ENCODE measurements at regions not wholly inside any gene's neighbourhood (a gene's known extent, or its start where the extent isn't known, plus 50 kb on each side); places are given as distances from the start of the nearest gene placed in this dataset.

DNA sequence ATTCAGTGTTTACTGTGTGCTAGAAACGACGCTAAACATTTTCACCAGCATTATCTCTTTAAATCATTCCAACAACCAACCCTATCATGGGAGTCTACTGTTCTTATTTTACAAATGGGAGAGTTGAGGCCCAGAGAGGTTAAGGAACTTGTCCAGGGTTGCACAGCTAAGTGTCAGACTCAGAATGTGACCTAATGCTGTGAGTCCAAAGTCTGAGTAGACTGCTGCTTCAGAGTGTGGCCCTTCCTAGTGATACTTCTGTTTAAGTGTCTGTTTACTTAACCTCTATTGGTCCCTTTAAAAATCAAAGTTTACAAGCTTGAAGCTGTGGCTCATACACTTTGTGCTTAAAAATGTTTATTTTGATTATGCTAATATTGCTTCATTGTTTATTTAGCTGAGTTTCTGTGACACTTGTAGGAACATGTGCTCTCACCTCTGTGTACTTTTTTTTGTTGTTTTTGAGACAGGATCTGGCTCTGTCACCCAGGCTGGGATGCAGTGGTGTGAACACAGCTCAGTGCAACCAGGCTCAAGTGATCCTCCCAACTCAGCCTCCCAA is 84.4 kb upstream of the SYPL1 start:
- no peak for DNase-seq

DNA sequence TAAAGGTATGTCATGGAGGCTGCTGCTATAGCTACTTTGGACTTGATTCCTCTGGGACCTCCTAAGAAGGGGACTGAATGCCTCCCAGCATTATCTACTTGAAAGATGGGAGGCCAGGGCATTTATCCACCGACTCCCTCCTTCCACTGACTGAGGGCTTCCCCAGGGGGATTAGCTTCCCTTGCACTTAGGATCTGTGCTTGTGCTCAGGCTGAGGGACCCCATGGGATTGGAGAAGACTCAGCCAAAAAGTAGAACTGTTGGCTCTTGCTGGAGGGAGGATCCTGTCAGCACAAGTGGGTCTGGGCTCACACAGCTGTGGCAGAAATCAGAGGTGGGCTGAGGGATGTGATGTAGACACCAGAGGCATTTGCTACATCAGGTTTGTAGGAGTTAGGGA is 81.5 kb upstream of the SYPL1 start:
- no peak for DNase-seq

GRCh38 chr7:106190589-106191330 is 78.6 kb upstream of the SYPL1 start:
- DNase-seq = no peak

- DNase-seq = no peak
Measured at GRCh38 chr7:106187613-106188350, 75.7 kb upstream of the SYPL1 start.

DNA sequence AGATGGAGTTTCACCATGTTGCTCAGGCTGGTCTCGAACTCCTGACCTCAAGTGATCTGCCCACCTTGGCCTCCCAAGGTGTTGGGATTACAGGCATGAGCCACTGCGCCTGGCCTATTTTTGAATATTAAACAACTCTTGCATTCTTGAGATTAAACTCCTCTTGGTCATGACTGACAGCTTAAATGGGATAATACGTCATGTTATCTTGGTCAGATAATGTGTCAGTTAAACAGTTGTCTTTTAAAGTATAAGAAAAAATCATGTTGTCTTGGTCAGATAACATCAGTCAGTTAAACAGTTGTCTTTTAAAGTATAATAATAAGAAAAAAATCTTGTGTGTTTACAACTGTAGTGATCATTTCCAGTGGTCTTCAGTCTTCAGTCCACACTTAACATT is 73.6 kb upstream of the SYPL1 start:
- DNase-seq = no peak

DNA sequence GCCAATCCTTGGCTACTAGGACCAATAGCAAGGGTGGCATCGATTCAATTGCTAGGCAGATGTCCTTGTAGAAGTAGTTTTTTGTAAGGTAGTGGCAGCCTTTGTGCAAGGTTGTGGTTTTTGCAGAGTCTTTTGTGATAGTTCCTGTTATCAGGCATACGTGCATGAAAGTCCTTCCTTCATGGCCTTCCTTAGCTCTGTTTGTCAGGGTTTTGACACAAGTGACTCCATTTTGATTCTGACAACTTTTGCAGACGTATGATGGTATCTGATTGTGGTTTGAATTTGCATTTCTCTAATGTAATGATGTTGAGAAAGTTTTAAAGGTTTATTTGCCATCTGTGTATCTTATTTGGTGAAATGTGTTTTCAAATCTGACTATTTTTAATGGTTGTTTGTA is 71.8 kb upstream of the SYPL1 start:
- DNase-seq = no peak

DNA sequence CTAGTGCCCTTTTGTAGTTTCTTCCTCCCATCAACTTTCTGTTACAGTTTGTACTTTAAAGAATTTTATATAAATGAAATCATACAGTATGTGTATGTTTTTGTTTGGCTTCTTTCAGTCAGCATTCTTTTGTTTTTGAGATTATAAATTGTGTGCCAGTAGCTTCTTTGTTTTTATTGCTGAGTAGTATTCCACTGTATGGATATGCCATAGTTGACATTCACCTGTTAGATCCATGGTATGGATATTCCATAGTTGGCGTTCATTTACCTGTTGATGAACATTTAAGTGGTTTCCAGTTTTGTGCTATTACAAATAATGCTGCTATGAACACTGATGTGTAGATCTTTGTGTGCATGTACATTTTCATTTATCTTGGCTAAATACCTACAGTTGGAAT is 70.8 kb upstream of the SYPL1 start:
- DNase-seq = no peak

DNA sequence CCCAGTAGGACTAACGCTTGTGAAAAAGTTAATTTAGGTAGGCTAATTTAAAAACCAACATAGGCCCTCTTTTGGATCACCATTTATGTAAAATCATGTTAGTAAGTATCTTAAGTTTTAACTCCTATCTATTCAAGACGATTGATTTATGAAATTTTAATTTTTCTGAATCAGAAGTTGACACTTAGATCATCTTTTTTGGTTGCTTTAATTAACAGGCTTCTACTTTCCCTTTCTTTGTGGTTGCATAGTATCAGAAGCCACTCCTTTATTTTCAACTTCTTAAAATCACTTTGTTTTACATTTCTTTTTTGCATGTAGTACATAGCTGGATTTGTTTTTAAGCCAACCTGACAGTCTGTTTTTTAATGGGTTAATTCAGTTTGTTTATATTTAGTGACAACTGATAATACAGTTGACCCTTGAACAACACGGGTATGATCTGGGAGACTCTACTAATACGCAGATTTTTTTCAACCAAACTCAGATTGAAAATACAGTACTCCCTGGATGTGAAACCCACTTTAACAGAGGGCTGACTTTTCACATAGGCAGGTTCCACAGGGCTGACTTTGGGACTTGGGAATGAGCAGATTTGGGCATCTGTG is 69.7 kb upstream of the SYPL1 start:
- no peak for DNase-seq

GRCh38 chr7:106180721-106181120 is 68.6 kb upstream of the SYPL1 start:
- DNase-seq = no peak

- DNase-seq = no peak
Measured at GRCh38 chr7:106179256-106179655, 67.1 kb upstream of the SYPL1 start.

DNA sequence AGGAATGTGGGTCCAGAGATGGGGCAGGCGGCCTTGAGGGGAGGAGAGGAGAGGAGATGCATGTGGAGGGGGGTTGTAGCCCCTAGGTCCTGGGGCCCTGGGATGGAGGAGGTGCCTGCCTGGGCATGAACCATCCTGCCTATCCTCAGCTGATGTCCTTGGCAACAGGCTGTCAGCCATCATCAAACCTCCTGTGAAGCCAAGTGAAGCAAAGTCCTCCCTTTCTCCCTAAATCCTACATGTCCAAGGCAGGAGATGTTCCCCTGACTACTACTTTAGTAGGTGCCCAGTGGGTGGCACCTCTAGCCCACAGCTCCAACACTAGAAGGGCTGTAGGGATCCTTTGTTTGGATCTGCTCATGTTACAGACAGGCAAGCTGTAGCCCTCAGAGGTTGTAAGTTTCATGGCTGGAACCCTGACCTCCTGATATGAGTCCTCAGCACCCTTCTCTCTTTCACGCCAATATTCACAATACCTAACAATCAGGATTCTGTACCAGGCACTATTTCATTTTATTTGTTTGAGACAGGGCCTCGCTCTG is 66.6 kb upstream of the SYPL1 start:
- DNase-seq = no peak

- DNase-seq = no peak
Measured at GRCh38 chr7:106177738-106178592, 65.9 kb upstream of the SYPL1 start.

GRCh38 chr7:106177300-106177690 is 65.2 kb upstream of the SYPL1 start:
- no peak for DNase-seq

DNA sequence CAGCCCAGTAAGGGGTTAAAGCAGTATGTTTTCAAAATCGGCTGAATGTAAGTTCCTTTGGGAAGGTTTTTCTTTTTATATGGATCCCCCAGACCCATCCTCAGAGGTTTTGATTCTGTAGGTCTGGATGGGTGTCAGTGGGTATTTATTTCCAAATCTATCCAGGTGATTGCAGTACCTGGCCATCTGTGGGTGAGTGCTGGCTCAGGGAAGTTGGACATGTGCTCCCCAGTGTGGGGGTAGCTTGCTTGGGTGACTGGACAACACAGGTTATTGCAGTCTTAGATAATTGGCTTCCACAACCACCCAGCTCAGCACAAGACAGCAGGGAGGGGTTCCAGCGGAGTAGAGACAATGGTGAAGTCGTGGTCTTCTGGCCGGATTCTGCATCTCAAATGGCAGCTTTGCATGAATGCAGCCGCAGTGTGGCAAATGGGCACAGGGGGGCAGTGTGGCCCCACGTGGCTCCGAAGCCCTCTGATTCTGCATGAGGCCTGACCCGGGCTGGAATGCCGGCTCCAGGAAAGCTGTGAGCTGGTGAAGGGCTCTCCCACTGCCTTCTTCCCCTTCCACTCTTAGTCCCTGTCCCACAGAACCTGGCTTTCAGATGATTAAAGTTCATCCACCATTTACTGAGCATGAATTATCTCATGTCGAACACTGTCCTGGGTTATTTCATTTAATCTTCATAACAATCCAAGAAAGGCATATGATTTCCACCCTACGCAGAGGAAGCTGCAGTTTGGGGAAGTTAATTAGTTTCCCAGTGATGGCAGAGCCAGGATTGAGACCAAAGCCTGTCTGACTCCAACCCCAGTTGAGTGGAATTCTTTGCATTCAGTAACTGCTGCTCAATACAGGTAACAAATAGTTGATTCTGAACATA is 64.5 kb upstream of the SYPL1 start:
- peak; percentile 75 for DNase-seq

DNA sequence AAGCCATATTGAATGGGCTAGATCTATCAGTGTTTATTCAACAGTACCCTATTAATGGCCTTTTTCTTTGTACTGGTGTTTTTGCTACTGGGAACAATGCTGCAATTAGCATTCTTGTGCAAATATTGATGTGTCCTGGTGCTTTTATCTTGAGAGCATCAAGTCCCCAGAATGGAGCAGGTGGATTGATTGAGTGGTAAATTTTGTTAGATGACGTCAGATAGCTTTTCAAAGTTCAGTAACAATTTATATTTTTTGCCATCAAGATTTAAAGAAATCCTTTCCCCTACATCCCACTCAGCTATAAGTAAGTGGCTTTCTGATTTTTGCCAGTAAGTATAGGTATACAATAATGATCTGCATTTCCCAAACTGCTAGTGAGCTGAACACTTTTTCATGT is 63.4 kb upstream of the SYPL1 start:
- DNase-seq = no peak

- no peak for DNase-seq
Measured at GRCh38 chr7:106170651-106171050, 58.5 kb upstream of the SYPL1 start.

- no peak for DNase-seq
Measured at GRCh38 chr7:106169821-106170610, 57.9 kb upstream of the SYPL1 start.

DNA sequence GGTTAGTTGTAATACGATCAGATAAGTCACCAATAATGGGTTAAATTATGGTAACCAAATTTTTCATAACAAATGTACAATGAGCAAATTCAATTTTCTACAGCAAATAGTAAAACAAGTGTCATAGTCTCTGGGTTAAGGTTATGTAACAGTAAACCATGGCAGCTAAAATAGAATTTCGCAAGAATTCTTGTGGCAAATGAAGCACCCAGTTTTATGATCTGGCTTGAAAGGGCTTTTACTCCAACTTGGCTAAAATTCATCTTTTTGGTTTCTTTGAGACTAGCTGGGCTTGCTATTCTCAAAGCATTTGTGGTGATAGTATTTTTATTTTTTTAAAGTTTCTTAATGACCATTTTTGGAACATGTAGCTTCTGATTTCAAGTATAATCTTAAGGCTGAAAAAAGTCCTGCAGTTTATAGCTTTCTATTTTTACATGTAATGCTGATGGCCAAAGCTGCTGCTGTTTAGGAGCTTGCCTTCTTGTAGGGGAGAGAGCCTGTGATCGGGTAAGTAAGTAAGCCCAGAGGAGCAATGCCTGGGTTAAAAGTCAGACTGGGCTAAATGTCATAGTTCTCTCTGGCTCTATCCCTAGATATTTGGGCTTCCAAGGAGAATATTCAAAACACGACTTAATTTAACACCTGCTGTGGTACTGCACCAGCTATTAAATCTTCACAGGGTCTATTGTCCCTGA is 55.5 kb upstream of the SYPL1 start:
- no peak for DNase-seq

DNA sequence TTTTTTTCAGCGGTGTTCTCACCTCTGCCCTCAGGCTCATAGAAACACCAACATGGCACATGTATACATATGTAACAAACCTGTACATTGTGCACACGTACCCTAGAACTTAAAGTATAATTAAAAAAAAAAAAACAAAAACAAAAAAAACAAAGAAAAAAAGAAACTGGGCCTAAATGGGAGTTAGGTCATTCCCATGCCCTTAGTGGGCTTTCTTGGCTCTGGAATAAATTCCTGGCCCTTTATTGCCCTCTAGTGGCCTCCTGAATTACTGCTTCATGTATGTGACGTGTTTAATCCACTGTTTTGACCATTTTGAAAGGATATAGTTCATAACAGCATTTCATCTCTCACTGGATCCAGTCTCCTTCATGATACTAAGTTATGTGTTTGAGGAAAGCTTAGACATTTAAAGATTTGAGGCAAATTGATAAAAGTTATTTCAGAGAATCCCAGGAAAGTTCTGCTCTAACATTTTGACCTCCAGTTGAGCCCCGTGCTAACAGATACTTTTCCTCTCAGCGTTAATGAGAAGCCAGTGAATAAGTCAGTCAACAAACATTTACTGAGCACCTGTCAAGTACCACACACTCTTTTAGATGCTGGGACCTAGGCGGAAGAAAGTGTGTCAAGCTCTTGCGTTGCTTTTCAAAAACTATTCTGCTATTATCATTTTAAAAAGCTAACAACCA is 54.7 kb upstream of the SYPL1 start:
- no peak for DNase-seq

Data from stimulated activated CD4-positive, alpha-beta T cell treated with anti-CD3 and anti-CD28 coated beads, Interleukin-4, amount 100 ng/mL, for 1 hour (primary cell).